GM18951 (cell line): ENCODE measurements at regions not wholly inside any gene's neighbourhood (a gene's known extent, or its start where the extent isn't known, plus 50 kb on each side); places are given as distances from the start of the nearest gene placed in this dataset.

Experiments
- POLR2A ChIP-seq: IDR thresholded peaks from 4 replicates; pipeline ENCODE4 v1.6.1; 2011; ENCODE audit warnings: mild to moderate bottlenecking; ENCODE audit not compliant: insufficient read length, insufficient read depth; ENCODE audit errors: extremely low read depth
- in situ Hi-C: fragments of 300-500 bp; cut with MboI; formaldehyde crosslinking; loops from one replicate; pipeline ENCODE4 v1.12.0; 2022; ENCODE audit warnings: low sequenced_read_pairs, mixed read lengths, inconsistent platforms; ENCODE audit not compliant: unreplicated experiment

- in situ Hi-C loops = no loop called here
- TF ChIP-seq POLR2A = no peak
These were observed 478.3 kb upstream of the ADAMTS16 start for GRCh38 chr5:4661836-4662235.

GRCh38 chr5:4662756-4663155, 477.4 kb upstream of the ADAMTS16 start:
- in situ Hi-C loops = no loop called here
- TF ChIP-seq POLR2A = no peak

GRCh38 chr5:4665911-4666310, 474.2 kb upstream of the ADAMTS16 start:
- TF ChIP-seq POLR2A = no peak
- in situ Hi-C loops = no loop called here

- in situ Hi-C loops = no loop called here
- no peak for TF ChIP-seq POLR2A
These were observed 466.0 kb upstream of the ADAMTS16 start for GRCh38 chr5:4674166-4674565.

GRCh38 chr5:4676934-4677333, 463.2 kb upstream of the ADAMTS16 start:
- in situ Hi-C loops = no loop called here
- no peak for TF ChIP-seq POLR2A

- TF ChIP-seq POLR2A = no peak
- in situ Hi-C loops = no loop called here
These were observed 455.2 kb upstream of the ADAMTS16 start for GRCh38 chr5:4684946-4685345.

GRCh38 chr5:4698596-4698995, 441.5 kb upstream of the ADAMTS16 start:
- in situ Hi-C loops = no loop called here
- TF ChIP-seq POLR2A = no peak

- TF ChIP-seq POLR2A = no peak
These were observed 440.5 kb upstream of the ADAMTS16 start for GRCh38 chr5:4699592-4699991.

GRCh38 chr5:4700069-4700468, 440.1 kb upstream of the ADAMTS16 start:
- in situ Hi-C loops = no loop called here
- TF ChIP-seq POLR2A = no peak

More at GRCh38 chr5:4699592-4699991, 440.5 kb upstream of the ADAMTS16 start:
- in situ Hi-C loops = no loop called here

- in situ Hi-C loops = no loop called here
- TF ChIP-seq POLR2A = no peak
These were observed 439.3 kb upstream of the ADAMTS16 start for GRCh38 chr5:4700871-4701270.

GRCh38 chr5:4703931-4704458, 436.1 kb upstream of the ADAMTS16 start:
- TF ChIP-seq POLR2A = no peak
- in situ Hi-C loops = no loop called here

GRCh38 chr5:4704951-4705350, 435.2 kb upstream of the ADAMTS16 start:
- no peak for TF ChIP-seq POLR2A
- in situ Hi-C loops = no loop called here

- in situ Hi-C loops = no loop called here
- no peak for TF ChIP-seq POLR2A
These were observed 423.3 kb upstream of the ADAMTS16 start for GRCh38 chr5:4716781-4717180.

GRCh38 chr5:4717446-4717845, 422.7 kb upstream of the ADAMTS16 start:
- in situ Hi-C loops = no loop called here
- no peak for TF ChIP-seq POLR2A

GRCh38 chr5:4720831-4721230, 419.3 kb upstream of the ADAMTS16 start:
- TF ChIP-seq POLR2A = no peak
- in situ Hi-C loops = no loop called here
